ENCODE measurements at regions not wholly inside any gene's neighbourhood (a gene's known extent, or its start where the extent isn't known, plus 50 kb on each side); places are given as distances from the start of the nearest gene placed in this dataset.

DNA sequence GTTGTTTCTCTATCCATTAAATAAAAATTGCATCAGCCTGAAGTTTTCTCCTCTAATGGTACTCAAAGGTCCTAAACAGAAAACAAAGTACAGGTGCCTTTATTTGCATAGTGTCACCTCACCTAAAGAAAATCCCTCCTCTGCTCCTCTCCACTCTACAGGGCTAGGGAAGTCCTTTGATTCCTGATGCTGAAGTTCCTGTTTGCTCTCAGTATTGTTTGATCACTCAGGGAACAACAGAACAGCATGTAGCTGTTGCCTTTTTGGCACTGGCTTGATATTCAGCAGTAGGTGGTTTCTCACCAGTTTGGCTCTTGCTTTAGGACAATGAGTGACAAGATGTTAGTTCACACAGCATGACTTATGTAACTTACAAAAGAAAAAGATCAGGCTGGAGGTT, 156.2 kb upstream of the SLC7A11 start:
- Histone ChIP-seq H3K27ac (ENCODE audit: low read length) (no peak overlapping the region), H3K36me3 (replicated peaks; ENCODE audit: insufficient read depth, low read length) (no peaks in the 10 kb centered on the region), H3K4me2 (ENCODE audit: low read depth, low read length) (no peak overlapping the region), H4K20me1 (ENCODE audit: insufficient read depth, low read length) (no peaks in the 10 kb centered on the region), H3K9ac (ENCODE audit: low read length) (no peak overlapping the region), H3K4me1 (ENCODE audit: low read length) (no peaks in the 10 kb centered on the region), H3K27me3 (replicated peaks; ENCODE audit: insufficient read depth, low read length) (no peaks in the 10 kb centered on the region), H2AFZ (ENCODE audit: low read length) (no peak overlapping the region), H3K9me2 (replicated peaks; ENCODE audit: insufficient read depth, low read length) (no peaks in the 10 kb centered on the region), H3K79me2 (ENCODE audit: low read length) (no peaks in the 10 kb centered on the region), H3K4me3 (ENCODE audit: low read length) (no peak overlapping the region), H3F3A (ENCODE audit: insufficient read depth, low read length) (no peaks in the 10 kb centered on the region), H3K9me3 (replicated peaks; ENCODE audit: insufficient read depth, low read length) (no peaks in the 10 kb centered on the region)
- no peak for DNase-seq
- TF ChIP-seq EZH2 (optimal IDR thresholded peaks at IDR 0.05; ENCODE audit: low read depth, low read length) (no peak), EZH2phosphoT487 (IDR thresholded peaks at IDR 0.05; ENCODE audit: low read length) (no peak)
- TF ChIP-seq, protein P1, sequence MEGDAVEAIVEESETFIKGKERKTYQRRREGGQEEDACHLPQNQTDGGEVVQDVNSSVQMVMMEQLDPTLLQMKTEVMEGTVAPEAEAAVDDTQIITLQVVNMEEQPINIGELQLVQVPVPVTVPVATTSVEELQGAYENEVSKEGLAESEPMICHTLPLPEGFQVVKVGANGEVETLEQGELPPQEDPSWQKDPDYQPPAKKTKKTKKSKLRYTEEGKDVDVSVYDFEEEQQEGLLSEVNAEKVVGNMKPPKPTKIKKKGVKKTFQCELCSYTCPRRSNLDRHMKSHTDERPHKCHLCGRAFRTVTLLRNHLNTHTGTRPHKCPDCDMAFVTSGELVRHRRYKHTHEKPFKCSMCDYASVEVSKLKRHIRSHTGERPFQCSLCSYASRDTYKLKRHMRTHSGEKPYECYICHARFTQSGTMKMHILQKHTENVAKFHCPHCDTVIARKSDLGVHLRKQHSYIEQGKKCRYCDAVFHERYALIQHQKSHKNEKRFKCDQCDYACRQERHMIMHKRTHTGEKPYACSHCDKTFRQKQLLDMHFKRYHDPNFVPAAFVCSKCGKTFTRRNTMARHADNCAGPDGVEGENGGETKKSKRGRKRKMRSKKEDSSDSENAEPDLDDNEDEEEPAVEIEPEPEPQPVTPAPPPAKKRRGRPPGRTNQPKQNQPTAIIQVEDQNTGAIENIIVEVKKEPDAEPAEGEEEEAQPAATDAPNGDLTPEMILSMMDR (IDR thresholded peaks at IDR 0.05; ENCODE audit: low read length), result no peak

DNA sequence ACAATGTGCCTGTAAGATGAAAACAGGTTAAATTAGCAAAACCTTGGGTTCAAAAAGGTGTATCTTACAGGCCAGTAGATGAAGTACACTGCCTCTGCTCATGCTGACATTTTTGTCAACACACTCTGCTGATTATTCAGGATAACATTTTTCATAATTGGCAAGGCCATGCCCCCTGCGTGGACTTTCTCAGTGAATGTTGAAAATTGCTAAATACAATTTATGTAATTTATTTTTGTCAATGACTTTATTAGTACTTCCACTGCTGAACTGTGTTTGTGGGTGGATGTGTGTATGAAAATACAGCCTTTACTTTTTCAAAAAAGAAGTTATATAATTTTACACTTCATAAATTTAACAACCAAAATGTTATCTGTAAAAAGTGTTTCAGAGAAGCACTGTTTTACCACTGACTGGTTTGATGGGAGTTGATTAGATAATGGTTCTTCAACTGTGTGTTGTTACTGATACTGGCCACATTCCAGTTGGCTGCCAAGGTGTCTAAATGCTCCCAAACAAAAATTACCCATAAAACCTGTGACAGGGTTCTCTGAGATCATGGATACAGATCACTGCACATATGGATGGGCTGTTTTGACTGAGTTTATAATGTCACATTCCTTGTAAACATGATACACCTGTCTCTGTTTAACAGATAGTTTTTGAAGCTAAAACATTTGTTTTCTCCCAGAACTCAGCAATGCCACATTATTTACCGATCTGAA, 151.9 kb upstream of the SLC7A11 start:
- TF ChIP-seq EZH2phosphoT487 (IDR thresholded peaks at IDR 0.05; ENCODE audit: low read length) (no peak), EZH2 (optimal IDR thresholded peaks at IDR 0.05; ENCODE audit: low read depth, low read length) (no peak)
- no peak for DNase-seq
- no peaks in the 10 kb centered on the region for H3K27me3 ChIP-seq (replicated peaks; ENCODE audit: insufficient read depth, low read length)

DNA sequence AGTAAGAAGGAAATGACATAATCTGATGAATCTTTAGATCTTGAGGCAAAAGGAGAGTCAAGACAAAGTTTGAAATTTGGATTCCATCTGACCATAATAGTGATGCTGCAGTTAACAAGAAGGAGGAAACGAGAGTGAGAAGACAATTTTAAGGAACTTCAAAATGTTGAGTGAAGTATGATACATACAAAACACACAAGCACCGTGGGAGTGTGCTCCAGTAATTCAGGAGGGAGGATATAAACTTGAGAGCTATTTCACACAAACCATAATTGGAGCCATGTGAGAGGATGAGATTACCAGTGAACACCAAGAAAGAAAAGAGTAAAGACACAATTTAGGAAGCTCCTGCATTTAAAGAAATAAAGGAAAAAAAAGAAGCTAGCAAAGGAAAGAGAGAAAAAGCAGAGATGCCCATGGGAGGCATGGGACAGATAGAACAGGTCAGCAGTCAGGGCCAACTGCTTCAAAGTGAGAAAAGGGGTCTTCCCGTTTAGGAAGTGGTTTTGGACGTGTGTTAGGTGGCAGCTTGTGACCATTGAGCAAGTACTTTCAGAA, 150.7 kb upstream of the SLC7A11 start:
- no peak for DNase-seq

More for the DNA sequence above, 151.9 kb upstream of the SLC7A11 start:
- no peaks in the 10 kb centered on the region for H3K9me3 ChIP-seq (replicated peaks; ENCODE audit: insufficient read depth, low read length)
- H3K4me2 ChIP-seq (ENCODE audit: low read depth, low read length), result no peak overlapping the region
- H3K4me1 ChIP-seq (ENCODE audit: low read length), result no peaks in the 10 kb centered on the region
- no peak overlapping the region for H3K9ac ChIP-seq (ENCODE audit: low read length)
- no peaks in the 10 kb centered on the region for H3F3A ChIP-seq (ENCODE audit: insufficient read depth, low read length)
- H3K27ac ChIP-seq (ENCODE audit: low read length), result no peak overlapping the region
- H3K9me2 ChIP-seq (replicated peaks; ENCODE audit: insufficient read depth, low read length), result no peaks in the 10 kb centered on the region
- H4K20me1 ChIP-seq (ENCODE audit: insufficient read depth, low read length), result no peaks in the 10 kb centered on the region
- H3K79me2 ChIP-seq (ENCODE audit: low read length), result no peaks in the 10 kb centered on the region
- H3K36me3 ChIP-seq (replicated peaks; ENCODE audit: insufficient read depth, low read length), result no peaks in the 10 kb centered on the region
- H2AFZ ChIP-seq (ENCODE audit: low read length), result no peak overlapping the region
- no peak overlapping the region for H3K4me3 ChIP-seq (ENCODE audit: low read length)

More for the DNA sequence above, 150.7 kb upstream of the SLC7A11 start:
- Histone ChIP-seq H3K27ac (ENCODE audit: low read length) (no peak overlapping the region), H3K9me3 (replicated peaks; ENCODE audit: insufficient read depth, low read length) (no peaks in the 10 kb centered on the region), H4K20me1 (ENCODE audit: insufficient read depth, low read length) (no peaks in the 10 kb centered on the region), H3K9me2 (replicated peaks; ENCODE audit: insufficient read depth, low read length) (no peaks in the 10 kb centered on the region), H3K36me3 (replicated peaks; ENCODE audit: insufficient read depth, low read length) (no peaks in the 10 kb centered on the region), H3K4me3 (ENCODE audit: low read length) (no peak overlapping the region), H3K79me2 (ENCODE audit: low read length) (no peaks in the 10 kb centered on the region), H3K27me3 (replicated peaks; ENCODE audit: insufficient read depth, low read length) (no peaks in the 10 kb centered on the region), H2AFZ (ENCODE audit: low read length) (no peak overlapping the region), H3K4me1 (ENCODE audit: low read length) (no peaks in the 10 kb centered on the region), H3F3A (ENCODE audit: insufficient read depth, low read length) (no peaks in the 10 kb centered on the region), H3K4me2 (ENCODE audit: low read depth, low read length) (no peak overlapping the region), H3K9ac (ENCODE audit: low read length) (no peak overlapping the region)
- TF ChIP-seq EZH2 (optimal IDR thresholded peaks at IDR 0.05; ENCODE audit: low read depth, low read length) (no peak), EZH2phosphoT487 (IDR thresholded peaks at IDR 0.05; ENCODE audit: low read length) (no peak)
- TF ChIP-seq, protein P1 (IDR thresholded peaks at IDR 0.05; ENCODE audit: low read length), result no peak
